HG02938 (cell line): ENCODE measurements at regions not wholly inside any gene's neighbourhood (a gene's known extent, or its start where the extent isn't known, plus 50 kb on each side); places are given as distances from the start of the nearest gene placed in this dataset.
"Not testable (repeated sequence)": the region's sequence is repeated elsewhere in the genome, so short reads cannot be mapped to it uniquely, and the experiment has no call there.

Experiments used
- ATAC-seq: cut with Tn5 transposase; IDR thresholded peaks from one replicate; pipeline ENCODE4 v1.9.1; 2021; ENCODE audit warnings: mild to moderate bottlenecking, moderate library complexity; ENCODE audit not compliant: unreplicated experiment

- ATAC-seq: no peak
Measured at GRCh38 chr2:126952216-126952615, 53.5 kb downstream of the TEX51 start.

DNA sequence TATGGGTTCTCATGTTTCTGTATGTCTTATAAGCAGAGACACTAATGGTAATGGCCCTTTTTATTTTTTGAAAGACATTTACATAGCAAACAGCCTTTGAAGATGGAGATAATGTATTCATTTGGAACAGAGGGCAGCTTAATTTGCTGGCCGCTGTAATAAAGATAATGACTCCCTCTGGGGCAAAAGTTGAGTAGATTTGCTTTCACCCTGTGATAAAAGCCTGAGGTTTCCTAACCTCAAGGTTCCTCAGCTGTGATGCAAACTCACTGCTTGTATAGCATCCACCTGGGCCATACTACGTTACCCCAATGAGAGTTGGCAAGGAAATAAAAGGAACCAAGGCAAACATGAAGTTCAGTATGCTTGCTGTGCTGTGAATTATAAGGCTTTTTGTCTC lies 54.8 kb downstream of the TEX51 start:
- no peak for ATAC-seq

DNA sequence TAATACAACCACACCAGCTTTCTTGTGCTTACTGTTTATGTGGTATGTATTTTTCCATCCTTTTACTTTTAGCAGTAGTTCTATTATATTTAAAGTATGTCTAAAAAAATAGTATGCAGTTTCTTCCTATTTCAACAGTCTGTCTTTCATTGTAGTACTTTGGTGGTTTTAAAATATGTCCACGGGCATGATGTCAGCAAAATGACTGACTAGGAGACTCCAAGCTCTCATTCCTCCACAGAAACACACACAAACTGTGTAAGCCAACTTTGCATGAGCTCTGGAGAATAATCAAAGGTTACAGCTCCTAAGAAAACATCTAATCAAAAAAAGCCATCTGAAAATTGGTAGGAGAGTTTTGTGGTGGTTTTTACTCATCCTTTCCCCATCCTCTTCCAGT lies 56.1 kb downstream of the TEX51 start:
- ATAC-seq: no peak

- not testable (repeated sequence) for ATAC-seq
Measured at GRCh38 chr2:126956773-126957172, 58.1 kb downstream of the TEX51 start.

DNA sequence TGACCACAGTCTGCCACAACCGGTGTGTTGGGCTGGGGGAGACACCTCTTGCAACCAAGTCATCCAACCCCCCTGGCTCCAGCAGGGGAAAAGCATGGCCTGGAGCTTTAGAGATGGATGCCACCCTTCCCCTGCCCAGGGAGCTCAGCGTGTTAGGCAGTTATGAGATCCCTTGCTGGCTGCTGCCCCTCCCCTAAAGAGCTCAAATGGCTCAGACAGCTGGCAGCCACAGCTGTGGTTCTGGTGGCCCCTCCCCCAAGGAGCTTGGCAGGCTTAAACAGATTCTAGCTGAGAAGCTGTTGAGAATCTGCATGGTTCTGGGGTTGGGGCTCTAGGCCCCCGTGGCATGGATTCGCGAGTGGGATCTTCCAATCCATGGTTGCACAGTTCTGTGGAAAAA lies 64.7 kb downstream of the TEX51 start:
- ATAC-seq: no peak

DNA sequence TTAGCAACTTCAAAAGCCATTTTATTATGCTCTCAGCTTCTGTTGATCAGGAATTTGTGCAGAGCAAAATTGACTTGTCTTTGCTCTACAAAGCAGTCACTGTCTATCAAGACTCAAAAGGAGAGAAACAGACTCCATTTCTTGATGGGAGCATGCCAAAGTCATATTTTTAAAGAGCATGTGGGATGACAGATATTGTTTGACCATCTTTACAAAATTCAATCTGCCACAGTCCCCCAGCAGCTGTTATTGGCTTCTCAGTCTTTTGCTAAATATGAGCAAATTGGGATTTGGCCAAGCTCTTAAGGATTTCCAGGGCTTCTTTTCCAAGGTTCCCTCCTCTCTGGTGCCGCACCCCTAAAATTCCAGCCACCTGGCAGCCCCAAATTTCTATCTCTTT lies 67.9 kb downstream of the TEX51 start:
- no peak for ATAC-seq

- ATAC-seq: no peak
Measured at GRCh38 chr2:126970583-126970982, 71.9 kb downstream of the TEX51 start.

DNA sequence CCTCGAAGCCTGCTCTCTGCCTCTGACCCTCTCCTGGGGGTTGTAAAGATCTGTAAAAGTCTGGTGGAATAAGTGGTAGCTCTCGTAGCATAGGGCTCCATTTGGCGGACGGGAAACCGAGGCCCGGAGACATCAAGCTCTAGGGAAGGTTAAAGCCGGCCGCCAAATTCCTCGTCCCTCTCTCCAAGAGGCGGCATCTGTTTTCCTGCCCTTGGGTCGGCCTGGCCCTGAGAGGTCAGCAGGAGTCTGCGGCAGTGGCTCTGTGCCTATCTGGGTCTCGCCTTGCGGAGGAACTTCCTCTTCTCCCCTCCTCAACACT lies 72.4 kb downstream of the TEX51 start:
- no peak for ATAC-seq

DNA sequence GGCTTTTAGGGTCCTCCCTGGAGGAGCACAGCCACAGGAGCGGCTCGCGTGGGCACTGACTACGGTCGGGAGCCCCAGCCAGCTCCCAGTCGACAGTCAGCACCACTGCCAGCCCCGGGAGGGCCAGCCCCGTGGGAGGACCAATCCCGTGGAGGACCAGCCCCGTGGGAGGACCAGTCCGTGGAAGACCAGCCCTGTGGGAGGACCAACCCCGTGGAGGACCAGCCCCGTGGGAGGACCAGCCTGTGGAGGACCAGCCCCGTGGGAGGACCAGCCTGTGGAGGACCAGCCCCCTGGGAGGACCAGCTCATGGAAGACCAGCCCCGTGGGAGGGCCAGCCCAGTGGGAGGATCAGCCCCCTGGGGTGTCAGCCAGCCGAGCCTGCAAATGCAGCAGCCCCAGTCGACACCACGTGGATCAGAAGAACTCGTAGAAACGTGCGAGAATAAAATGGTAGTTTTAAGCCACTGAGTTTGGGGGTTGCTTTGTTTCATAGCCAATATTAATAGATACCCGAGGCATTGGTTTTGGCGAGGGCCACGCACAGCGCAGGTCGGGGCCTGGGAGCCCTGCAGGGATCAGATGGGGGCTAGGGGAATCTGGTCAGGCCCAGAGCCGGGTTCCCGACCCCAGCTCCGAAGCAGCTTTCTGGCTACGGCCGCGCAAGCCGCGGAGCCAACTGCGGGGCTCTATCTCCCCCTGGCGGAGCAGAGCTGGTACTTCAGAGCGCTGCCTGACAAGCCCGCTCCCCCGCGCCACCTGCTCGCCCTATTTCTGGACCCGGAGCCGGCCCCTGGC lies 73.0 kb downstream of the TEX51 start:
- peak; percentile 93 for ATAC-seq

GRCh38 chr2:126972279-126972626 lies 73.6 kb downstream of the TEX51 start:
- no peak for ATAC-seq

GRCh38 chr2:126973745-126974144 lies 75.1 kb downstream of the TEX51 start:
- no peak for ATAC-seq

GRCh38 chr2:126975671-126976655 lies 77.3 kb downstream of the TEX51 start:
- no peak for ATAC-seq

- no peak for ATAC-seq
Measured at GRCh38 chr2:126976721-126977328, 78.1 kb downstream of the TEX51 start.

DNA sequence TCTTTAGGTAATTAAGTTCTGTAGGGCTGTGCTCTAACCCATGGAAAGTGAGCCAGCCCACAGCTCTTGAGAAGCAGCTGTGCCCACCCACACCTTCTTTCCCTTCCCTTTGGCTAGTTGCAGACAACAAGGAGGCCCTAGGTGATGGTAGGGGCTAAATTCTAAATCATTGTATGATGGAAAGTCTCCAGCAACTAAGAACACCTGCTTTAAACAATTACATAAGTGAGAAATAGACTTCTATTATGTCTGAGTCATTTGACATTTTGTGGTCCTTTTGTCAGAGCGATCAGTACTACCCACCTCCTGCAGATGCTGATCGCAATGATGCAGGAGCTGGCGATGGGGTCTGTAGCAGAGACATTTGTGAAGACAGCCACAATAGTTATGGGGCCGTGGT lies 79.6 kb downstream of the TEX51 start:
- no peak for ATAC-seq

GRCh38 chr2:126979039-126980003 lies 80.6 kb downstream of the TEX51 start:
- ATAC-seq: no peak

GRCh38 chr2:126981476-126981875 lies 82.8 kb downstream of the TEX51 start:
- ATAC-seq: no peak

DNA sequence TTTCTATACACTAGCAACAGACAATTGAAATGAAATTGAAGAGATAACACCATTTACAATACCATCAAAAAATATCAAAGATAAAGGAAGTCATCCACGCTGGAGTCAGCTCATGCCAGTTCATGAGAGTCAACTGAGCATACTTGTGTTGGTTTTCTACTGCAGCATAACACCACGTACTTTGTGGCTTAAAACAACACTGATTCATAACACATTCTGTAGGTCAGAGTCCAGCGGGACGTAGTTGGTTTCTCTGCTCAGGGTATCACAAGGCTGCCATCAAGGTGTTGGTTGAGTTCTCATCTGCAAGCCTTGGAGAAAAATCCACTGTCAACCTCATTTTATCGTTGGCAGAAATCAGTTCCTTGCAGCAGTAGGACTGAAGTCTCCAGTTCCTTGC lies 84.2 kb downstream of the TEX51 start:
- no peak for ATAC-seq

GRCh38 chr2:126986631-126987187 lies 88.0 kb downstream of the TEX51 start:
- ATAC-seq: no peak

DNA sequence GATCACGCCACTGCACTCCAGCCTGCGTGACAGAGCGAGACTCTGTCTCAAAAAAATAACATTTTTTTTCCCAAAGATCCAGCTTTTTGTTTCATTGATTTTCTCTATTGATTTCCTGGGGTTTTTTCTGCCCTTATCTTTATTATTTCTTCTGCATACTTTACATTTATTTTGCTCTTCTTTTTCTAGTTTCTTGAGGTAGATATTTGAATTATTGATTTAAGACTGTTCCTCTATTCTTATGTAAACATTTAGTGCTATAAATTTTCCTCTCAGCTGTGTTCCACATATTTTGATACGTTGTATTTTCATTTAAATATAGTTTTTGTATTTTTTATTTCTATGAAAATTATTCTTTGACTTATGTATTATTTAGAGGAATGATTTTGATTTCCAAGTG lies 89.8 kb downstream of the TEX51 start:
- ATAC-seq: no peak

- ATAC-seq: not testable (repeated sequence)
Measured at GRCh38 chr2:126989064-126989463, 90.4 kb downstream of the TEX51 start.
